ENCODE measurements at regions not wholly inside any gene's neighbourhood (a gene's known extent, or its start where the extent isn't known, plus 50 kb on each side); places are given as distances from the start of the nearest gene placed in this dataset.
A peak's percentile ranks its signal among the peaks of the same experiment; 100 is the strongest.

DNA sequence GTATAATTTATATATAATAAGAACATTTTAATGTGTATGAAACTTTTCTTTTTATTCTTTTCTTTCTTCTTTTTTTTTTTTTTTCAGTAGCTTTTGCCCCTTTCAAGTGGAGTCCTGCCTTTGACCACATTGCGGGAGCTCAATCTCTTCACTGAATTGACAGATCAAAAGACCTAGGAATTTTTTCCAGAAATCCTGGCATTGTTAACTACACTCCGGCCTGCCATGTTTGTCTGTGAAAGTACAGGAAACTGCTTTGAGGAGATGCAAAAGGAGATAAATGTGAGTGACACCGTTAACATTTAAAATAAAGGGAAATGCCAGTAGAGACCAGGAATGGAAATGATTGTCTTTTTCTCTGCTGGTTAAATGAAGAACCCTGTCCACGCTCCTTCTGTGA lies 159.3 kb upstream of the VCX3A start:
- no peak for DNase-seq (ENCODE audit: low read depth)

DNA sequence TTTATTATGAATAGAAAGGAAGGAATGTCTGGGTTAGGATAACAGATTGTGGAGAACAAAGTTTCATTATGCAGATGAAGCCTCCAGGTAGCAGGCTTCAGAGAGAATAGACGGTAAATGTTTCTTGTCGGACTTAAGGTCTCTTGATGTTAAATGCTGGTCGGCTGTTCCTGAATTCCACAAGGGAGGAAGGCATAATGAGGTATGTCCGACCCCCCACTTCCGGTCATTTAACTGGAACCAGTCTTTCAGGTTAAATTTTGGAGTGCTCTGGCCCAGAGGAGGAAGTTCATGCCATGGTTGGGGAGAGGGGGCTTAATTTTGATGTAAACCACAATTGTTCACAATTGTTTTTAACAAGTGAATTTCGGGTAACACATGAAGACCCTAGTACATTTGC lies 158.1 kb upstream of the VCX3A start:
- DNase-seq (ENCODE audit: low read depth): no peak

- no peak for DNase-seq (ENCODE audit: low read depth)
Observed at GRCh38 chrX:6685489-6685888, 150.6 kb upstream of the VCX3A start.

GRCh38 chrX:6683353-6683752 lies 148.4 kb upstream of the VCX3A start:
- DNase-seq (ENCODE audit: low read depth): no peak

GRCh38 chrX:6681521-6682145 lies 146.7 kb upstream of the VCX3A start:
- no peak for DNase-seq (ENCODE audit: low read depth)

DNA sequence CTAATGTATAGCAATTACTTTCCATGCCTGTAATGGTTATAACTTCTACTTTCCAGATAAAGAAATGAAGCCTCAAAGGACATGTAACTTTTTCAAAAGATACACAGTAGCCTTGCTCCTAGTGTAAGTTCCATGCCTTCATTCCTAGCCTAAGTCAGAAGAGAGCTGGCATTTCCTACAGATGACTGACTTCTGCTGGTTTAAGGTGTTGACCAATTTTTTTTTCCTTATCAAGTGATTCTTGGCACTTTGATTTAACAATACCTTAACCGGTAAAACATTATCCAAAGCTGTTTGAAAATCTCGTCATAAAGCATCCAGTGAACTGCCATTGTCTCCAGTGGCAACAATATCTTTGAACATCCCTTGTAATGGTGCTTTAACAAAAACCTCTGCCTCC lies 145.1 kb upstream of the VCX3A start:
- no peak for DNase-seq (ENCODE audit: low read depth)

GRCh38 chrX:6679550-6679949 lies 144.6 kb upstream of the VCX3A start:
- DNase-seq (ENCODE audit: low read depth): no peak

GRCh38 chrX:6678313-6678712 lies 143.4 kb upstream of the VCX3A start:
- DNase-seq (ENCODE audit: low read depth): no peak

DNA sequence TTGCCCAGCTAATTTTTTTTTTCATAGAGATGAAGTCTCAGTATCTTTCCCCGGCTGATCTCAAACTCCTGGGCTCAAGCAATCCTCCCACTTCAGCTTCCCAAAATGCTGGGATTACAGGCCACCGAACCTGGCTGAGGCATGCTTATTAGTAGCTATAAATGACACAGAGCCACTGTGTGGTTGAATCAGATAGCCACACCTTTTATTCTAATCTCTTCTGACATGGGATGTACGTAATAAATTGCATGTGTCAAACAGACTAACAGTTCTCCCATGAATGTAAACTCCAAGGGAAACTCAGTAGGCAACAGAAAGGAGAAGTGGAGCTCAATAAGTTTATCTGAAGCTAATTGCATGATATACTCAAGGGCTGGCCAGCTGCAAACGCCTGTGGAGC lies 139.8 kb upstream of the VCX3A start:
- DNase-seq (ENCODE audit: low read depth): no peak

GRCh38 chrX:6667048-6667768 lies 132.3 kb upstream of the VCX3A start:
- DNase-seq (ENCODE audit: low read depth): no peak

- DNase-seq (ENCODE audit: low read depth): no peak
Observed at GRCh38 chrX:6666624-6667023, 131.7 kb upstream of the VCX3A start.

DNA sequence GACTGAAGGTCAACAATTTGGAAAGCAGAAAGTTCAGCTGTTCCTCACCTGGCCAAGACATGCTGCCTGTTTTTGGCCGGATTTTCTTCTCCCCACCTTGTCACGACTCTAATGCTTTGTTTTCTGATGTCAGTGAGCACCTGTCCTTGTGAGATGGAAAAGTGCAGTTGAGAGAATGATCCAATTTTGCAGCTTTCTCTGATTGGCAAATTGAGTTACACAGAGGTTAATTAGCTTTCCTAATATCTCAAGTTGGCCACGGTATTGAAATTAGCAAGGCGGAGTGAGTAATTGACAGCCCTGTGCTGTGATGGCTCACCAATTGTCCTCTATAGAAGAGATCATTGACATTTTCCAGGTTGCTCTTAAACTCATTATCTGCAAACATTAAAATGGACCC lies 126.8 kb upstream of the VCX3A start:
- DNase-seq (ENCODE audit: low read depth): no peak

GRCh38 chrX:6660567-6661264 lies 125.8 kb upstream of the VCX3A start:
- DNase-seq (ENCODE audit: low read depth): no peak

- DNase-seq (ENCODE audit: low read depth): no peak
Observed at GRCh38 chrX:6645216-6645615, 110.3 kb upstream of the VCX3A start.

GRCh38 chrX:6644411-6644810 lies 109.5 kb upstream of the VCX3A start:
- peak; percentile 1 for DNase-seq (ENCODE audit: low read depth)

DNA sequence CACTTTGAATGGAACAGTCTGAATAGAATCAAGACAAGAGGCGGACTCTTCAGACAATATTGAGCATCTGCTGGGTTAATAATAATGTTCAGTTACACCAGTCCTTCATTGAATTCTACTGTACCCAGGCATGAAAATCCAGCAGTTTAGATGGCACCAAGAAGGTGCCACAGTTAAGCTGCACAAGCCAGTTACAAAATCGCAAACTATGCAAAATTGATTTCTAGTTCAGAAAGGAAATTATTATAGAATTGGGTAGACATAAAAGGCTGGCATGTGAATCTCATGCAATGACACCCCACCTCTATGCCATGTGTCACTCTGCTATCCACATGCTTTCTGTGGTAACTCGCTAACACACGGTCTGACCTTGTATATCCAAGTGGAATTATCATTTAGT lies 105.8 kb upstream of the VCX3A start:
- DNase-seq (ENCODE audit: low read depth): no peak

DNA sequence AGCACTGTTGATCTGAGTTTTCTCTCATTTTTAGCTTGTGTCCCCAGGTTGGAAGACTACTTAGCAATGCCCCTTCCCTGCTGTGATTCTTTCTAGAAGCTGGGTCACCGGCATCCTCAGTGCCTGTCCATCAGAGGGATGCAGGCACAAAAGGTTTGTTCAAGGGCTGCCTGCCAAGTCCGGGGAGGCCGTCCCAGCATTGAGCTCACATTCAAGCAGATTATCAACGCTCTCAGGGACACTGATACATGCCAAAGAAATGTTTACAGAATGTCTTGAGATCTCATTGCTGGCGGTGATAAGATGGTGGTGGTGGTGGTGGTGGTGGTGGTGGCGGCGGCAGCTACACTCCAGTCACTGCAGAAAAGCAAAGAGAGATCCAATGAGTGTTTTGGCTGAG lies 79.6 kb upstream of the VCX3A start:
- DNase-seq (ENCODE audit: low read depth): no peak

DNA sequence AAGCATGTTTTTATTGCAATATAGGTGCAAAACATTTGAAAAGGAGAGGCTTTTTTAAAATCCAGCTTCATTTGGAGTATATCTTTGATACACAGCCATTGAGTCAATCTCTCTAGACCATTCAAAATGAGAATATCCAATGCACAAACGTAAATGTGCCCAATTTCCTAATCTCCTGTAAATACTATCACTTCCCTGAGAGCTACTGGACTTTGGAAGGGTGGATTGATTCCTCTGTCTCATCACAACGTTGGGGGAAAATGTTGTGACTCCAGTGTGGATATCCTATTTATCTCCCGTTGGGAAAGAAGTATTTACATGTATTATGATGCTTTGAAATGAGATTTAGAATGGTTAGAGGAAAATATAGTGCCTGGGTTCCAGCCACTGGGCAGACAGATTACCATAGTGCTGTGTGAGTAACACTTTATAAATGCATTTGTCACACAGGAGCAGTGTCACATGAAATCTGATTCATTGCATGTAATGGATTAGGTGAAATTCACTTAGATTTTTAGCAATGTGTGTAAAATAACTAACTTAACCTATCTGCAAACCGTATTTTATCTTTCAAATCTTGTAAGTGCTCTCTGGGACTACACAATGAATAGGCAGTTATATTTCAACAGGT lies 64.4 kb upstream of the VCX3A start:
- DNase-seq (ENCODE audit: low read depth): no peak

All from CMK (cell line).